Adrenal gland (tissue), 5 donors: ENCODE measurements at regions not wholly inside any gene's neighbourhood (a gene's known extent, or its start where the extent isn't known, plus 50 kb on each side); places are given as distances from the start of the nearest gene placed in this dataset.

Experiments
- POLR2A ChIP-seq, 2 donors: fragments of 450-650 bp; IDR thresholded peaks; one replicate each; pipeline ENCODE4 v1.6.1; 2017; ENCODE audit warnings: antibody characterized with exemption in 2 of 2, mild to moderate bottlenecking in 2 of 2, moderate library complexity in 1 of 2
- TF ChIP-seq, protein P1 (sequence below), 6 experiments: fragments of 450-650 bp in 4 of 6; fragments of 200-600 bp in 2 of 6; sonication (generic) in 1 of 6; IDR thresholded peaks; 1 replicate in 5 of 6; 2 replicates in 1 of 6; pipeline versions ENCODE4 v1.5.1 to v1.8.0; 2016 to 2021; ENCODE audit warnings: antibody characterized with exemption in 6 of 6, mild to moderate bottlenecking in 2 of 6, moderate library complexity in 1 of 6
- donor health status: DM: no; HTN: no; CAD: no.

DNA sequence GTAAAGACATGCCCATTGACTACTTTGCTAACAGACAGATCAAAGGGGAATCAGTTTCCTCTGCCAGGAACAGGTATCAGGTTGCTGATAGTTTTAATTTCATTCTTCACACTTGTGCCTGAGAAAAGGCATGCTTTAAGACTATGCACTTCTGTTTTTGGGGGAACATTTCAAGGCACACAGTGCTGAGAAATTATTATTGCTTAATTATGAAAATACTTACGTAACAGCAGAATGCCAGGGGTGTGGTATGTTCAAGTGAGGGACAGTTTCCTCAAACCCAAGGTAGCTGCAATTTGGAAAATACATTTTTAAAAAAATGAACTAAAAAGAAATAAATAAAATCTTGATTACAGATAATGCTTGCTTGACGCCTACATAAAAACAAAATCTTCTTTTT lies 1746.1 kb upstream of the PIK3C3 start:
- TF ChIP-seq, protein P1, sequence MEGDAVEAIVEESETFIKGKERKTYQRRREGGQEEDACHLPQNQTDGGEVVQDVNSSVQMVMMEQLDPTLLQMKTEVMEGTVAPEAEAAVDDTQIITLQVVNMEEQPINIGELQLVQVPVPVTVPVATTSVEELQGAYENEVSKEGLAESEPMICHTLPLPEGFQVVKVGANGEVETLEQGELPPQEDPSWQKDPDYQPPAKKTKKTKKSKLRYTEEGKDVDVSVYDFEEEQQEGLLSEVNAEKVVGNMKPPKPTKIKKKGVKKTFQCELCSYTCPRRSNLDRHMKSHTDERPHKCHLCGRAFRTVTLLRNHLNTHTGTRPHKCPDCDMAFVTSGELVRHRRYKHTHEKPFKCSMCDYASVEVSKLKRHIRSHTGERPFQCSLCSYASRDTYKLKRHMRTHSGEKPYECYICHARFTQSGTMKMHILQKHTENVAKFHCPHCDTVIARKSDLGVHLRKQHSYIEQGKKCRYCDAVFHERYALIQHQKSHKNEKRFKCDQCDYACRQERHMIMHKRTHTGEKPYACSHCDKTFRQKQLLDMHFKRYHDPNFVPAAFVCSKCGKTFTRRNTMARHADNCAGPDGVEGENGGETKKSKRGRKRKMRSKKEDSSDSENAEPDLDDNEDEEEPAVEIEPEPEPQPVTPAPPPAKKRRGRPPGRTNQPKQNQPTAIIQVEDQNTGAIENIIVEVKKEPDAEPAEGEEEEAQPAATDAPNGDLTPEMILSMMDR (IDR thresholded peaks at IDR 0.05), result no peak
- TF ChIP-seq POLR2A (IDR thresholded peaks at IDR 0.05), result no peak
